GM23338 (cell line): ENCODE measurements at regions not wholly inside any gene's neighbourhood (a gene's known extent, or its start where the extent isn't known, plus 50 kb on each side); places are given as distances from the start of the nearest gene placed in this dataset.

Source experiments
- ATAC-seq: fragments of 200-7000 bp; cut with Tn5 transposase; 3 replicates; pipeline ENCODE4 v1.9.1; 2020
- DNase-seq: peaks from one replicate; pipeline ENCODE4 v3.0.0-alpha.2; 2015; ENCODE audit warnings: low spot score
- H2AFZ ChIP-seq: fragments of 200-600 bp; sonication (generic); 2 replicates; pipeline ENCODE4 v1.8.0; 2016; ENCODE audit warnings: antibody characterized with exemption, mild to moderate bottlenecking, moderate library complexity
- H3F3A ChIP-seq: fragments of 200-600 bp; sonication (generic); replicated peaks from 2 replicates; pipeline ENCODE4 v1.8.0; 2017; ENCODE audit warnings: antibody characterized with exemption, mixed run types, low read depth
- H3K27ac ChIP-seq: fragments of 200-600 bp; sonication (generic); 2 replicates; pipeline ENCODE4 v1.6.1; 2016; ENCODE audit warnings: low read depth
- H3K27me3 ChIP-seq: fragments of 200-600 bp; sonication (generic); 2 replicates; pipeline ENCODE4 v1.8.0; 2016; ENCODE audit warnings: mild to moderate bottlenecking, mixed run types, moderate library complexity; ENCODE audit not compliant: insufficient read depth
- H3K36me3 ChIP-seq: fragments of 200-600 bp; sonication (generic); 2 replicates; pipeline ENCODE4 v1.8.0; 2016; ENCODE audit warnings: mild to moderate bottlenecking; ENCODE audit not compliant: insufficient read depth
- H3K4me1 ChIP-seq: fragments of 200-600 bp; sonication (generic); 2 replicates; pipeline ENCODE4 v1.8.0; 2016; ENCODE audit warnings: mild to moderate bottlenecking, moderate library complexity; ENCODE audit not compliant: insufficient read depth
- H3K4me2 ChIP-seq: fragments of 200-600 bp; sonication (generic); 2 replicates; pipeline ENCODE4 v1.7.1; 2017; ENCODE audit warnings: mixed run types
- H3K4me3 ChIP-seq: fragments of 200-600 bp; sonication (generic); 2 replicates; pipeline ENCODE4 v1.6.1; 2016; ENCODE audit warnings: mixed run types
- H3K79me2 ChIP-seq: fragments of 200-600 bp; sonication (generic); replicated peaks from 2 replicates; pipeline ENCODE4 v1.8.0; 2017; ENCODE audit warnings: mild to moderate bottlenecking; ENCODE audit not compliant: insufficient read depth
- H3K9me2 ChIP-seq: fragments of 200-600 bp; sonication (generic); 2 replicates; pipeline ENCODE4 v1.8.0; 2017; ENCODE audit not compliant: insufficient read depth
- H4K20me1 ChIP-seq: fragments of 200-600 bp; sonication (generic); replicated peaks from 2 replicates; pipeline ENCODE4 v1.8.0; 2017; ENCODE audit warnings: mild to moderate bottlenecking; ENCODE audit not compliant: insufficient read depth
- H3K27ac Mint-ChIP-seq: 2 replicates; pipeline ENCODE4 v1.8.0; 2020; ENCODE audit warnings: inconsistent platforms, mild to moderate bottlenecking, moderate library complexity, mixed read lengths
- H3K27me3 Mint-ChIP-seq: 3 replicates; pipeline ENCODE4 v1.8.0; 2022; ENCODE audit warnings: low read depth, mild to moderate bottlenecking, moderate library complexity, mixed read lengths, inconsistent platforms; ENCODE audit not compliant: insufficient read depth, poor library complexity
- H3K36me3 Mint-ChIP-seq: 3 replicates; pipeline ENCODE4 v1.8.0; 2021; ENCODE audit warnings: low read depth, mild to moderate bottlenecking, inconsistent platforms, moderate library complexity, mixed read lengths
- H3K4me1 Mint-ChIP-seq: 3 replicates; pipeline ENCODE4 v1.8.0; 2020; ENCODE audit warnings: mild to moderate bottlenecking, inconsistent platforms, mixed read lengths
- H3K4me3 Mint-ChIP-seq: 3 replicates; pipeline ENCODE4 v1.8.0; 2021; ENCODE audit warnings: moderate library complexity, mild to moderate bottlenecking, inconsistent platforms, mixed read lengths
- H3K9me3 Mint-ChIP-seq: 3 replicates; pipeline ENCODE4 v1.8.0; 2020; ENCODE audit warnings: moderate library complexity, mild to moderate bottlenecking, inconsistent platforms, mixed read lengths
- CREB1 ChIP-seq: fragments of 250-450 bp; sonication (Bioruptor Pico); IDR thresholded peaks from 2 replicates; pipeline ENCODE4 v1.5.0; 2020; ENCODE audit warnings: low read depth, mild to moderate bottlenecking, moderate library complexity
- EZH2phosphoT487 ChIP-seq: fragments of 200-600 bp; sonication (generic); IDR thresholded peaks from one replicate; pipeline ENCODE4 v1.8.1; 2018; ENCODE audit warnings: antibody characterized with exemption; ENCODE audit not compliant: unreplicated experiment
- JUNB ChIP-seq: IDR thresholded peaks from one replicate; pipeline ENCODE4 v1.6.1; 2016; ENCODE audit warnings: antibody characterized with exemption; ENCODE audit not compliant: unreplicated experiment
- NANOG ChIP-seq: IDR thresholded peaks from 2 replicates; pipeline ENCODE4 v1.6.1; 2016; ENCODE audit warnings: antibody characterized with exemption, borderline replicate concordance
- POLR2AphosphoS5 ChIP-seq: IDR thresholded peaks from 2 replicates; pipeline ENCODE4 v1.6.1; 2016; ENCODE audit warnings: antibody characterized with exemption, low read depth
- ZNF331 ChIP-seq: fragments of 250-450 bp; sonication (Bioruptor Pico); IDR thresholded peaks from 2 replicates; pipeline ENCODE4 v1.5.0; 2020; ENCODE audit warnings: low read depth, mild to moderate bottlenecking, moderate library complexity
- ZNF462 ChIP-seq: fragments of 250-450 bp; sonication (Bioruptor Pico); IDR thresholded peaks from 2 replicates; pipeline ENCODE4 v1.5.0; 2020; ENCODE audit warnings: mild to moderate bottlenecking, moderate library complexity
- TF ChIP-seq, protein P1 (sequence below): IDR thresholded peaks from one replicate; pipeline ENCODE4 v1.6.1; 2018; ENCODE audit warnings: antibody characterized with exemption; ENCODE audit not compliant: unreplicated experiment

DNA sequence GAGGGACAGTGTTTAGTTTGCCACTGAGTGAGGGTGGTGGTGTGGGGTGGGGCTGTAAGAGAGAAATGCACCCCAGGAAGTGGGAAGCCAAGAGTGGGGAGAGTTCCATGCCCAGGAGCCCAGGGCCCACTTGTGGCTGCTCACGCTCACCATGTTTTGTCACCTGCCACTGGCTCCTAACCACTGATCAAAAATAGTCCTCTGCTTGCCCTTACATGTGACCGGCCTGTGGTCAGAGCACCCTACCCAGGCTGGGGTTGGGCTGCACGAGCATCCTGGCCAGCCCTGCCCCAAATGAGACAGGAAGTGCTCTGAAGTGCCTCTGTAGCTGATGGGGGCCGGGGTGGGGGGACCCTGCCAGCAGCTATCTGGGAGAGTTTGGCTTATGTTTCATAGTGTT lies 216.3 kb downstream of the RPLP1 start (continued):
- no peak for TF ChIP-seq ZNF462 (CRISPR knock-in tag)
- TF ChIP-seq, protein P1, sequence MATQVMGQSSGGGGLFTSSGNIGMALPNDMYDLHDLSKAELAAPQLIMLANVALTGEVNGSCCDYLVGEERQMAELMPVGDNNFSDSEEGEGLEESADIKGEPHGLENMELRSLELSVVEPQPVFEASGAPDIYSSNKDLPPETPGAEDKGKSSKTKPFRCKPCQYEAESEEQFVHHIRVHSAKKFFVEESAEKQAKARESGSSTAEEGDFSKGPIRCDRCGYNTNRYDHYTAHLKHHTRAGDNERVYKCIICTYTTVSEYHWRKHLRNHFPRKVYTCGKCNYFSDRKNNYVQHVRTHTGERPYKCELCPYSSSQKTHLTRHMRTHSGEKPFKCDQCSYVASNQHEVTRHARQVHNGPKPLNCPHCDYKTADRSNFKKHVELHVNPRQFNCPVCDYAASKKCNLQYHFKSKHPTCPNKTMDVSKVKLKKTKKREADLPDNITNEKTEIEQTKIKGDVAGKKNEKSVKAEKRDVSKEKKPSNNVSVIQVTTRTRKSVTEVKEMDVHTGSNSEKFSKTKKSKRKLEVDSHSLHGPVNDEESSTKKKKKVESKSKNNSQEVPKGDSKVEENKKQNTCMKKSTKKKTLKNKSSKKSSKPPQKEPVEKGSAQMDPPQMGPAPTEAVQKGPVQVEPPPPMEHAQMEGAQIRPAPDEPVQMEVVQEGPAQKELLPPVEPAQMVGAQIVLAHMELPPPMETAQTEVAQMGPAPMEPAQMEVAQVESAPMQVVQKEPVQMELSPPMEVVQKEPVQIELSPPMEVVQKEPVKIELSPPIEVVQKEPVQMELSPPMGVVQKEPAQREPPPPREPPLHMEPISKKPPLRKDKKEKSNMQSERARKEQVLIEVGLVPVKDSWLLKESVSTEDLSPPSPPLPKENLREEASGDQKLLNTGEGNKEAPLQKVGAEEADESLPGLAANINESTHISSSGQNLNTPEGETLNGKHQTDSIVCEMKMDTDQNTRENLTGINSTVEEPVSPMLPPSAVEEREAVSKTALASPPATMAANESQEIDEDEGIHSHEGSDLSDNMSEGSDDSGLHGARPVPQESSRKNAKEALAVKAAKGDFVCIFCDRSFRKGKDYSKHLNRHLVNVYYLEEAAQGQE = no peak
- no peak for TF ChIP-seq NANOG
- no peak for TF ChIP-seq ZNF331 (CRISPR knock-in tag)
- no peak for TF ChIP-seq CREB1
- TF ChIP-seq JUNB = no peak
- TF ChIP-seq POLR2AphosphoS5 = no peak

DNA sequence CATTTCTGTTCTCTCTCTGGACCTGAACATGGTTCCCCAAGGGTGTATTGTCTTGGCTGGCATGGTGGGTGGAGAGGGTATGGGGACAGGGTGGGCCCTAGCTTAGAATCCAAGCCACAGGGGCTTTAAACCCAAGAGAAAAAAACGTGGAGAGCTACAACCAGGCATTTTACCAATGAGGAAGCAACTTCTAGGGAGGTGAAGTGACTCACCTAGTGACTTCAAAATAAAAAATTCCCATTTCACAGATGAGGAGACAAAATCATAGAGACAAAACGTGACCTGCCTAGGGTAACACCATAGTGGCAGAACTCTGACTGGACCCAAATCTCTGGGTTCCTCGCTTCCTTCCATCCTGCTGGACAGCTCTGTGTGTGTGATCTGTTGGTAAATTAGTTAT lies 216.8 kb downstream of the RPLP1 start:
- no peaks in the 10 kb centered on the region for H3K36me3 Mint-ChIP-seq
- DNase-seq (no peak), ATAC-seq (no peak)
- no peak overlapping the region for H3K27ac Mint-ChIP-seq
- H3K36me3 ChIP-seq = no peaks in the 10 kb centered on the region
- no peaks in the 10 kb centered on the region for H3K79me2 ChIP-seq
- H3K4me3 Mint-ChIP-seq = no peak overlapping the region
- H3K9me2 ChIP-seq = no peaks in the 10 kb centered on the region
- H3K27ac ChIP-seq = no peak overlapping the region
- H3K27me3 ChIP-seq = no peaks in the 10 kb centered on the region
- H3K27me3 Mint-ChIP-seq = peaks cover 2% of the 10 kb centered on the region
- no peaks in the 10 kb centered on the region for H4K20me1 ChIP-seq
- H3K9me3 Mint-ChIP-seq = no peaks in the 10 kb centered on the region; the same call in 2 of the 3 replicates
- no peak overlapping the region for H2AFZ ChIP-seq
- H3K4me2 ChIP-seq = no peak overlapping the region
- H3K4me1 Mint-ChIP-seq = peaks cover 6% of the 10 kb centered on the region
- TF ChIP-seq EZH2phosphoT487 = no peak
- H3K4me3 ChIP-seq = no peak overlapping the region
- no peaks in the 10 kb centered on the region for H3F3A ChIP-seq
- H3K4me1 ChIP-seq = no peaks in the 10 kb centered on the region
